RWPE2 (cell line): ENCODE measurements at regions not wholly inside any gene's neighbourhood (a gene's known extent, or its start where the extent isn't known, plus 50 kb on each side); places are given as distances from the start of the nearest gene placed in this dataset.
"Not testable (repeated sequence)": the region's sequence is repeated elsewhere in the genome, so short reads cannot be mapped to it uniquely, and the experiment has no call there.

Experiments used
- ATAC-seq: fragments of 200-7000 bp; cut with Tn5 transposase; 3 replicates; pipeline ENCODE4 v1.9.1; 2021; ENCODE audit warnings: low read depth
- DNase-seq: peaks from one replicate; pipeline ENCODE4 v3.0.0-alpha.2; 2020; ENCODE audit warnings: low spot score
- H3K27ac ChIP-seq: fragments of 450-650 bp; 2 replicates; pipeline ENCODE4 v1.5.1; 2017; ENCODE audit warnings: mild to moderate bottlenecking; ENCODE audit not compliant: poor library complexity, severe bottlenecking
- H3K27me3 ChIP-seq: fragments of 250-450 bp; sonication (Bioruptor Pico); 2 replicates; pipeline ENCODE4 v1.5.1; 2021; ENCODE audit warnings: mild to moderate bottlenecking, moderate library complexity; ENCODE audit not compliant: insufficient read depth, poor library complexity, severe bottlenecking
- H3K36me3 ChIP-seq: fragments of 250-450 bp; sonication (Bioruptor Pico); 2 replicates; pipeline ENCODE4 v1.5.1; 2020; ENCODE audit warnings: low read depth, mild to moderate bottlenecking, moderate library complexity
- H3K4me1 ChIP-seq: fragments of 250-450 bp; sonication (Bioruptor Pico); 2 replicates; pipeline ENCODE4 v1.5.1; 2021; ENCODE audit warnings: mild to moderate bottlenecking, moderate library complexity; ENCODE audit not compliant: insufficient read depth, poor library complexity, severe bottlenecking
- H3K4me3 ChIP-seq: fragments of 250-450 bp; sonication (Bioruptor Pico); 2 replicates; pipeline ENCODE4 v1.5.1; 2021; ENCODE audit warnings: mild to moderate bottlenecking, moderate library complexity; ENCODE audit not compliant: severe bottlenecking
- H3K9me3 ChIP-seq: fragments of 250-450 bp; sonication (Bioruptor Pico); 2 replicates; pipeline ENCODE4 v1.5.1; 2021; ENCODE audit warnings: mild to moderate bottlenecking, moderate library complexity; ENCODE audit not compliant: severe bottlenecking
- TF ChIP-seq, protein P1 (sequence below): fragments of 450-650 bp; IDR thresholded peaks from one replicate; pipeline ENCODE4 v1.5.1; 2017; ENCODE audit warnings: mild to moderate bottlenecking, moderate library complexity; ENCODE audit not compliant: poor library complexity, severe bottlenecking

DNA sequence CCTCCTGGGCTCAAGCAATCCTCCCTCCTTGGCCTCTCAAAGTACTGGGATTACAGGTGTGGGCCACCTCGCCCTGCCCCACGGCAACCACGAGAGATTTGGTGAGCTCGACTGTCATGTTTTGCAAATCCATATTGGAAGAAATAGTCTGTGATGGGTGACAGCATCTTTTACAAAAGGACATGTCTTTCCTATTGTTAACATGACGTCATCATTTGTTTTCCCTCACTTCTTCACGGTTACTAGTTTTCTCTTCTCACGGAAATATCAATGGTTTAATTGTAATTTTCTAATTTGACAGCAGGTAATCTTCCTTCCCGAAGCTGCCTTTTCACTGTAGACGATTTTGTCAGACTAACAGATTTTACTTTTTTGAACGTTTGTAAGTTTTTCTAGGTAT lies 110.8 kb upstream of the GREM2 start:
- Histone ChIP-seq H3K9me3 (no peaks in the 10 kb centered on the region), H3K4me1 (no peaks in the 10 kb centered on the region), H3K4me3 (no peak overlapping the region), H3K27me3 (no peaks in the 10 kb centered on the region), H3K27ac (no peak overlapping the region), H3K36me3 (no peaks in the 10 kb centered on the region)
- no peak for DNase-seq
- TF ChIP-seq, protein P1, sequence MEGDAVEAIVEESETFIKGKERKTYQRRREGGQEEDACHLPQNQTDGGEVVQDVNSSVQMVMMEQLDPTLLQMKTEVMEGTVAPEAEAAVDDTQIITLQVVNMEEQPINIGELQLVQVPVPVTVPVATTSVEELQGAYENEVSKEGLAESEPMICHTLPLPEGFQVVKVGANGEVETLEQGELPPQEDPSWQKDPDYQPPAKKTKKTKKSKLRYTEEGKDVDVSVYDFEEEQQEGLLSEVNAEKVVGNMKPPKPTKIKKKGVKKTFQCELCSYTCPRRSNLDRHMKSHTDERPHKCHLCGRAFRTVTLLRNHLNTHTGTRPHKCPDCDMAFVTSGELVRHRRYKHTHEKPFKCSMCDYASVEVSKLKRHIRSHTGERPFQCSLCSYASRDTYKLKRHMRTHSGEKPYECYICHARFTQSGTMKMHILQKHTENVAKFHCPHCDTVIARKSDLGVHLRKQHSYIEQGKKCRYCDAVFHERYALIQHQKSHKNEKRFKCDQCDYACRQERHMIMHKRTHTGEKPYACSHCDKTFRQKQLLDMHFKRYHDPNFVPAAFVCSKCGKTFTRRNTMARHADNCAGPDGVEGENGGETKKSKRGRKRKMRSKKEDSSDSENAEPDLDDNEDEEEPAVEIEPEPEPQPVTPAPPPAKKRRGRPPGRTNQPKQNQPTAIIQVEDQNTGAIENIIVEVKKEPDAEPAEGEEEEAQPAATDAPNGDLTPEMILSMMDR = no peak
- no peak for ATAC-seq

DNA sequence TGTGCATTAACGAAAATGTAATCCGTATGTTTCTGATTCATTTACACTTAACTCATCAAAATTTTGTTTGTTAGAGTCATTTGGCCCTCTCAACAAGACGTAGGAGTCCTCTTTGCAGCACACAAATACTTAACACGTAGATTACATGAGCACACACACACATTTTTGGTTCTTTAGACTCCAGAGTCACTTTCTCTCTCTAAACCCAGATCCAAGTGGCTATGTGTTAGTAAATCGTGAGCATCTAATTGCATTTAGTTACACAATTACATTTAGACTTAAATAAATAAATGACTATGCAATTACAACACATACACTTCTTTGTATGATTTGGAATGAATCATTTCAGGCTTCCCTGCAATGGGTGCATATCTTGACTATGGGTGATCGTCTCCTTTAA lies 109.0 kb upstream of the GREM2 start:
- Histone ChIP-seq H3K4me3 (no peak overlapping the region), H3K27ac (no peak overlapping the region), H3K36me3 (no peaks in the 10 kb centered on the region), H3K4me1 (no peaks in the 10 kb centered on the region), H3K9me3 (no peaks in the 10 kb centered on the region), H3K27me3 (no peaks in the 10 kb centered on the region)
- no peak for DNase-seq
- ATAC-seq = no peak
- TF ChIP-seq, protein P1 = no peak

- DNase-seq = no peak
Measured at GRCh38 chr1:240719953-240720700, 108.2 kb upstream of the GREM2 start.

DNA sequence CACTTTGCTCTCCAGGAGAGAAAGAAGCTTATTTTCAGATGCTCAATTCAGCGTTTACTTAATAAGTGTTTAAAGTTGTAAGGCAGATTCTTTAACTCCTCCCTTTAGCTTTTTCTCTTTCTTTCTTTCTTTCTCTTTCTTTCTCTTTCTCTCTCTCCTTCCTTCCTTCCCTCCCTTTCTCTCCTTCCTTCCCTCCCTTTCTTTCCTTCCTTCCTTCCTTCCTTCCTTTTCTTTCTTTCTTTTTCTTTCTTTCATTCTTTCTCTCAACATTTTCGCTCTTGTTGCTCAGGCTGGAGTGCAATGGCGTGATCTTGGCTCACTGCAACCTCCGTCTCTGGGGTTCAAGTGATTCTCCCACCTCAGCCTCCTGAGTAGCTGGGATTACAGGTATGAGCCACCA lies 104.6 kb upstream of the GREM2 start:
- H3K4me3 ChIP-seq, ATAC-seq, H3K27ac ChIP-seq, H3K36me3 ChIP-seq, H3K4me1 ChIP-seq, H3K9me3 ChIP-seq, DNase-seq, H3K27me3 ChIP-seq: not testable (repeated sequence)

More at GRCh38 chr1:240719953-240720700, 108.2 kb upstream of the GREM2 start:
- H3K27ac ChIP-seq = no peak overlapping the region
- H3K36me3 ChIP-seq = no peaks in the 10 kb centered on the region
- H3K4me3 ChIP-seq = no peak overlapping the region
- ATAC-seq = no peak
- TF ChIP-seq, protein P1 = no peak
- H3K27me3 ChIP-seq = no peaks in the 10 kb centered on the region
- H3K9me3 ChIP-seq = no peaks in the 10 kb centered on the region
- no peaks in the 10 kb centered on the region for H3K4me1 ChIP-seq

- Histone ChIP-seq H3K36me3 (no peaks in the 10 kb centered on the region), H3K27ac (no peak overlapping the region), H3K27me3 (no peaks in the 10 kb centered on the region), H3K4me1 (no peaks in the 10 kb centered on the region), H3K9me3 (no peaks in the 10 kb centered on the region), H3K4me3 (no peak overlapping the region)
- ATAC-seq (no peak), DNase-seq (no peak)
- TF ChIP-seq, protein P1 = no peak
Measured at GRCh38 chr1:240714568-240715292, 102.8 kb upstream of the GREM2 start.
